ENCODE measurements at regions not wholly inside any gene's neighbourhood (a gene's known extent, or its start where the extent isn't known, plus 50 kb on each side); places are given as distances from the start of the nearest gene placed in this dataset.

GRCh38 chr20:24767623-24768100 is 181.4 kb upstream of the CST7 start:
- CTCF ChIA-PET = no interaction called here
- POLR2A ChIA-PET = no interaction called here
- no peaks in the 10 kb centered on the region for H3K27me3 ChIP-seq (ENCODE audit: control insufficient read depth in 2 of 2, insufficient read depth in 2 of 2, low read length in 2 of 2)
- no peak overlapping the region for H3K27ac ChIP-seq (ENCODE audit: insufficient read depth, low read depth, low read length)
- no peaks in the 10 kb centered on the region for H4K20me1 ChIP-seq (replicated peaks; ENCODE audit: control insufficient read depth, extremely low read depth, insufficient read depth, low read length)
- no peak overlapping the region for H3K9ac ChIP-seq (replicated peaks; ENCODE audit: extremely low read depth, insufficient read depth, low read length)
- no TSS peak for BruUV-seq (replicated peaks)
- no peaks in the 10 kb centered on the region for H3K36me3 ChIP-seq (ENCODE audit: control insufficient read depth in 2 of 2, extremely low read depth in 1 of 2, insufficient read depth in 2 of 2, low read length in 2 of 2)
- no peak for DNase-seq (ENCODE audit: low read depth, low spot score)
- H3K4me1 ChIP-seq (ENCODE audit: control insufficient read depth, extremely low read depth, insufficient read depth, low read length) = no peaks in the 10 kb centered on the region
- FAIRE-seq = no peak
- dilution Hi-C loops (cut with MboI; ENCODE audit: extremely low pct_ligation_motif_present, low sequenced_read_pairs) (no loop called here), intact Hi-C loops (cut with micrococcal nuclease) (no loop called here)
- H3K9me1 ChIP-seq (replicated peaks; ENCODE audit: control insufficient read depth, extremely low read depth, insufficient read depth, low read length) = no peaks in the 10 kb centered on the region
- no peak overlapping the region for H3K4me2 ChIP-seq (ENCODE audit: insufficient read depth, low read length)
- no peaks in the 10 kb centered on the region for H3K79me2 ChIP-seq (ENCODE audit: control insufficient read depth, insufficient read depth, low read length)
- H3K9me3 ChIP-seq (replicated peaks; ENCODE audit: control insufficient read depth, insufficient read depth, low read length) = no peaks in the 10 kb centered on the region
- H2AFZ ChIP-seq (ENCODE audit: low read depth, low read length) = no peak overlapping the region
- TF ChIP-seq POLR2AphosphoS5 (IDR thresholded peaks at IDR 0.05; ENCODE audit: insufficient read depth, low read depth, low read length) = no peak
- no peak for TF ChIP-seq EZH2 (IDR thresholded peaks at IDR 0.05; ENCODE audit: borderline replicate concordance, low read depth, low read length, severe bottlenecking)
- no peak for TF ChIP-seq JUN (IDR thresholded peaks at IDR 0.05; ENCODE audit: borderline replicate concordance, insufficient read depth, insufficient read length, low read depth)
- TF ChIP-seq MYC (IDR thresholded peaks at IDR 0.05; ENCODE audit: low read depth, low read length) = no peak
- no peak for TF ChIP-seq GATA2 (IDR thresholded peaks at IDR 0.05; ENCODE audit: insufficient read depth, insufficient read length, low read depth, low read length)
- no peak for TF ChIP-seq FOS (IDR thresholded peaks at IDR 0.05; ENCODE audit: borderline replicate concordance, insufficient read depth, low read length)
- no peak for TF ChIP-seq POLR2A (IDR thresholded peaks at IDR 0.05; ENCODE audit: low read depth, low read length)
- TF ChIP-seq MAX (IDR thresholded peaks at IDR 0.05; ENCODE audit: insufficient read depth, insufficient read length) = no peak
- no peak for TF ChIP-seq CTCF (IDR thresholded peaks at IDR 0.05; ENCODE audit: extremely low read depth in 1 of 2, insufficient read depth in 1 of 2, low read depth in 1 of 2, low read length in 2 of 2)
- H3K4me3 ChIP-seq (replicated peaks in 1 of 3; ENCODE audit: insufficient read depth in 1 of 3, low read depth in 1 of 3, low read length in 3 of 3) = no peak overlapping the region

Measured in endothelial cell of umbilical vein (primary cell).